ENCODE measurements at regions not wholly inside any gene's neighbourhood (a gene's known extent, or its start where the extent isn't known, plus 50 kb on each side); places are given as distances from the start of the nearest gene placed in this dataset.

GRCh38 chr7:51757960-51758359 lies 441.4 kb upstream of the COBL start:
- no peak overlapping the region for H3K27ac ChIP-seq
- H4K20me1 ChIP-seq = no peaks in the 10 kb centered on the region
- H3K27me3 ChIP-seq = no peaks in the 10 kb centered on the region
- no peak for TF ChIP-seq Cebpa-rat (IDR thresholded peaks at IDR 0.05)
- no peaks in the 10 kb centered on the region for H3K4me1 ChIP-seq
- no peaks in the 10 kb centered on the region for H3K36me3 ChIP-seq
- H3K9ac ChIP-seq = no peak overlapping the region
- H3K4me3 ChIP-seq = no peak overlapping the region
- H3K4me2 ChIP-seq = no peak overlapping the region
- no peaks in the 10 kb centered on the region for H3K9me3 ChIP-seq (replicated peaks in 1 of 11)

GRCh38 chr7:51732951-51733350 lies 416.3 kb upstream of the COBL start:
- Histone ChIP-seq H4K20me1 (no peaks in the 10 kb centered on the region), H3K9ac (no peak overlapping the region), H3K27ac (no peak overlapping the region), H3K9me3 (replicated peaks in 1 of 11) (peaks cover 0 to 25% (median 16%) of the 10 kb centered on the region in 11 experiments; a peak in 10 of 22 replicates), H3K4me3 (no peak overlapping the region), H3K27me3 (no peaks in the 10 kb centered on the region), H3K36me3 (no peaks in the 10 kb centered on the region), H3K4me1 (no peaks in the 10 kb centered on the region), H3K4me2 (no peak overlapping the region)
- no peak for TF ChIP-seq Cebpa-rat (IDR thresholded peaks at IDR 0.05)

DNA sequence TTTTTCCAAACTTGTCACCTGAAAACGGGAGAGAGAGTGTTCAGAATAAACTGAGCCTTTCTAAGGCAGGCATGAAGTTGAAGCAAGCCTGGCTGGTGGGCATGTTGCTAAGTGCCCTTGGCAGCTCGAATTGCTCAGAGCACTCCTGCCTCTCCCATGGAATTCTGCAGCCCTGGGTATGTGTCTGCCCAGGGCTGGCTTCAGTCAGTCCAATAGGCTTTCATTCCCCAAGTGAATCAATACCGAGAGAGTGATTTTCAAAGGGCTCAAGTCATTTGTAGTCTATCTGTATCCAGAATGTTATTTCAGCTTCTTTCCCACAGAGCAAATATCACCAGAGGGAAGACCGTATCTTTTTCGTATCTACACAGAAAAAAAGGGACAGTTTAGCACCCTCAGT lies 415.5 kb upstream of the COBL start:
- Histone ChIP-seq H3K27me3 (no peaks in the 10 kb centered on the region), H3K4me3 (no peak overlapping the region)
- TF ChIP-seq Cebpa-rat (IDR thresholded peaks at IDR 0.05) = no peak

GRCh38 chr7:51731075-51731474 lies 414.5 kb upstream of the COBL start:
- H3K9ac ChIP-seq = no peak overlapping the region
- H3K4me2 ChIP-seq = no peak overlapping the region
- TF ChIP-seq Cebpa-rat (IDR thresholded peaks at IDR 0.05) = no peak
- H3K36me3 ChIP-seq = no peaks in the 10 kb centered on the region
- H3K9me3 ChIP-seq (replicated peaks in 1 of 11) = peaks cover 0 to 20% (median 16%) of the 10 kb centered on the region in 11 experiments; a peak in 10 of 22 replicates
- no peaks in the 10 kb centered on the region for H3K4me1 ChIP-seq
- no peak overlapping the region for H3K4me3 ChIP-seq
- no peaks in the 10 kb centered on the region for H3K27me3 ChIP-seq
- H4K20me1 ChIP-seq = no peaks in the 10 kb centered on the region
- no peak overlapping the region for H3K27ac ChIP-seq

More for the DNA sequence above, 415.5 kb upstream of the COBL start:
- Histone ChIP-seq H4K20me1 (no peaks in the 10 kb centered on the region), H3K4me1 (no peaks in the 10 kb centered on the region), H3K4me2 (no peak overlapping the region), H3K27ac (no peak overlapping the region), H3K9ac (no peak overlapping the region), H3K36me3 (no peaks in the 10 kb centered on the region), H3K9me3 (replicated peaks in 1 of 11) (peaks cover 0 to 25% (median 16%) of the 10 kb centered on the region in 11 experiments; a peak in 10 of 22 replicates)

DNA sequence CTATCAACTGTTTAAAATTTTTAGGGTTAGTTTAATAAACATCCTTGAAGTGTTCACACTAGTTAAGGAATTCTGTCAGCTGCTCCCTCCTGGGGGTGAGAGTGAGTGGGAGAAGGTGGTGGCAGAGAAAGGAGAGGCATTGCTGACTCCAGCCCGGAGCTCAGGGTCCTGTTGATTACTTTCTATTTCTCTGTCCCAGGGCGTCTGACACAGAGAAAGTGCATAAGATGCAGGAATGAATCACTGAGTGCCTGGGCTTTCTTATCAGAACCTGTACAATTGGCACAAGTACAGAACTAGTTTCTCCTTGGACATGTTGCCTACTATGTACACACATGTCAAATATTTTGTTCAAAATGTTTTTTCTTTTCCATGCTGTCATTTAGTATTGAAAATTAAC lies 410.8 kb upstream of the COBL start:
- H3K27ac ChIP-seq = no peak overlapping the region
- H3K27me3 ChIP-seq = no peaks in the 10 kb centered on the region
- H3K36me3 ChIP-seq = no peaks in the 10 kb centered on the region
- no peak overlapping the region for H3K4me3 ChIP-seq
- H3K9ac ChIP-seq = no peak overlapping the region
- H3K4me2 ChIP-seq = no peak overlapping the region
- H3K9me3 ChIP-seq (replicated peaks in 1 of 11) = peaks cover 0 to 7% (median 5%) of the 10 kb centered on the region in 11 experiments; a peak in 9 of 22 replicates
- no peaks in the 10 kb centered on the region for H4K20me1 ChIP-seq
- H3K4me1 ChIP-seq = no peaks in the 10 kb centered on the region
- no peak for TF ChIP-seq Cebpa-rat (IDR thresholded peaks at IDR 0.05)

DNA sequence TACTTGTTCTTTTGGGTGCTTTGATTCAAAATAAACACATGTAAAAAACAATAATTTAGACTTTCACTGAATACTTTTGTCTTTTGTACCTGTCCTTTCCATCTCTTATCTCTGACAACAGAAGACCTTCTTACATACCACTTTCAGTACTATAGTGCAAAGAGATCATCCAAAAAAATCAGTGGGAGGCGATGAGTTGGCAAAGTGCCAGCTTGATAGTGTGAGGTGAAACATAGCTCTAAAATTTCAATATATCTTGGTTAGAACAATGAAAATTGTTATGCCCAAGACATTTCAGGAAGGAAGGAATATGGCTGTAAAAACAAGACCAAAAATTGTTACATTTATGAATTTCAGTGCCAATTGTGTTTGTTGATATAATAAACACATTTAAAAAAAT lies 390.2 kb upstream of the COBL start:
- no peak for TF ChIP-seq Cebpa-rat (IDR thresholded peaks at IDR 0.05)
- H3K9ac ChIP-seq = no peak overlapping the region
- no peaks in the 10 kb centered on the region for H3K36me3 ChIP-seq
- H4K20me1 ChIP-seq = no peaks in the 10 kb centered on the region
- H3K4me3 ChIP-seq = no peak overlapping the region
- H3K9me3 ChIP-seq (replicated peaks in 1 of 11) = no peaks in the 10 kb centered on the region; a peak in 2 of 22 replicates
- H3K27me3 ChIP-seq = no peaks in the 10 kb centered on the region
- no peak overlapping the region for H3K27ac ChIP-seq
- no peak overlapping the region for H3K4me2 ChIP-seq
- no peaks in the 10 kb centered on the region for H3K4me1 ChIP-seq

- H3K36me3 ChIP-seq = no peaks in the 10 kb centered on the region
- H3K4me2 ChIP-seq = no peak overlapping the region
- H3K9ac ChIP-seq = no peak overlapping the region
- H3K27me3 ChIP-seq = no peaks in the 10 kb centered on the region
- H3K4me3 ChIP-seq = no peak overlapping the region
- no peaks in the 10 kb centered on the region for H3K4me1 ChIP-seq
- no peak for TF ChIP-seq Cebpa-rat (IDR thresholded peaks at IDR 0.05)
- no peak overlapping the region for H3K27ac ChIP-seq
- H3K9me3 ChIP-seq (replicated peaks in 1 of 11) = no peaks in the 10 kb centered on the region; a peak in 3 of 22 replicates
- no peaks in the 10 kb centered on the region for H4K20me1 ChIP-seq
Observed at GRCh38 chr7:51705701-51706100, 389.1 kb upstream of the COBL start.

GRCh38 chr7:51702673-51703072 lies 386.1 kb upstream of the COBL start:
- no peak overlapping the region for H3K4me2 ChIP-seq
- TF ChIP-seq Cebpa-rat (IDR thresholded peaks at IDR 0.05) = no peak
- no peak overlapping the region for H3K9ac ChIP-seq
- no peak overlapping the region for H3K27ac ChIP-seq
- H3K4me3 ChIP-seq = no peak overlapping the region
- no peaks in the 10 kb centered on the region for H3K36me3 ChIP-seq
- H3K9me3 ChIP-seq (replicated peaks in 1 of 11) = no peaks in the 10 kb centered on the region; a peak in 3 of 22 replicates
- no peaks in the 10 kb centered on the region for H3K27me3 ChIP-seq
- H4K20me1 ChIP-seq = no peaks in the 10 kb centered on the region
- no peaks in the 10 kb centered on the region for H3K4me1 ChIP-seq

GRCh38 chr7:51701935-51702334 lies 385.3 kb upstream of the COBL start:
- TF ChIP-seq Cebpa-rat (IDR thresholded peaks at IDR 0.05) = no peak
- Histone ChIP-seq H4K20me1 (no peaks in the 10 kb centered on the region), H3K9ac (no peak overlapping the region), H3K9me3 (replicated peaks in 1 of 11) (no peaks in the 10 kb centered on the region; a peak in 3 of 22 replicates), H3K4me2 (no peak overlapping the region), H3K27ac (no peak overlapping the region), H3K4me3 (no peak overlapping the region), H3K36me3 (no peaks in the 10 kb centered on the region), H3K4me1 (no peaks in the 10 kb centered on the region), H3K27me3 (no peaks in the 10 kb centered on the region)

GRCh38 chr7:51700593-51701215 lies 384.1 kb upstream of the COBL start:
- no peak overlapping the region for H3K4me3 ChIP-seq
- no peak overlapping the region for H3K9ac ChIP-seq
- H4K20me1 ChIP-seq = no peaks in the 10 kb centered on the region
- no peaks in the 10 kb centered on the region for H3K36me3 ChIP-seq
- no peaks in the 10 kb centered on the region for H3K4me1 ChIP-seq
- no peak overlapping the region for H3K4me2 ChIP-seq
- no peaks in the 10 kb centered on the region; a peak in 3 of 22 replicates for H3K9me3 ChIP-seq (replicated peaks in 1 of 11)
- no peak for TF ChIP-seq Cebpa-rat (IDR thresholded peaks at IDR 0.05)
- H3K27ac ChIP-seq = no peak overlapping the region
- no peaks in the 10 kb centered on the region for H3K27me3 ChIP-seq

All from BLaER1 treated with 17β-estradiol and CSF1 and Interleukin-3, amounts not matched to agents 10 nM and 100 nM (cell line).